Neural cell (in vitro differentiated cells): ENCODE measurements at regions not wholly inside any gene's neighbourhood (a gene's known extent, or its start where the extent isn't known, plus 50 kb on each side); places are given as distances from the start of the nearest gene placed in this dataset.

ENCODE experiments used
- H2AFZ ChIP-seq: fragments of 200-600, 300-800 bp; sonication (generic), shearing (Covaris generic); 2 replicates; pipeline ENCODE4 v1.6.0; 2014; ENCODE audit warnings: low read depth, mild to moderate bottlenecking, antibody characterized with exemption, low read length, moderate library complexity
- H3F3A ChIP-seq: fragments of 200-600 bp; shearing (Covaris generic); 2 replicates; pipeline ENCODE4 v1.6.1; 2016; ENCODE audit warnings: mild to moderate bottlenecking, moderate library complexity, mixed read lengths, antibody characterized with exemption, low read length; ENCODE audit not compliant: insufficient read depth, poor library complexity, severe bottlenecking
- H3K27ac ChIP-seq: fragments of 200-600, 300-800 bp; sonication (generic), shearing (Covaris generic); 2 replicates; pipeline ENCODE4 v1.5.1; 2014; ENCODE audit warnings: mild to moderate bottlenecking, low read length, moderate library complexity
- H3K27me3 ChIP-seq: fragments of 300-800, 200-600 bp; sonication (generic), shearing (Covaris generic); 2 replicates; pipeline ENCODE4 v1.6.0; 2014; ENCODE audit warnings: mild to moderate bottlenecking, low read depth, low read length, moderate library complexity; ENCODE audit not compliant: insufficient read depth
- H3K36me3 ChIP-seq: fragments of 300-800, 200-600 bp; sonication (generic), shearing (Covaris generic); 2 replicates; pipeline ENCODE4 v1.5.1; 2014; ENCODE audit warnings: mild to moderate bottlenecking, antibody characterized with exemption, low read length, moderate library complexity; ENCODE audit not compliant: insufficient read depth
- H3K4me2 ChIP-seq: fragments of 300-800, 200-600 bp; sonication (generic), shearing (Covaris generic); 2 replicates; pipeline ENCODE4 v1.6.0; 2014; ENCODE audit warnings: mild to moderate bottlenecking, low read length
- H3K4me3 ChIP-seq: fragments of 300-800, 200-600 bp; sonication (generic), shearing (Covaris generic); 2 replicates; pipeline ENCODE4 v1.5.1; 2014; ENCODE audit warnings: mild to moderate bottlenecking, low read length, moderate library complexity
- H3K79me2 ChIP-seq: fragments of 200-600 bp; shearing (Covaris generic); replicated peaks from 2 replicates; pipeline ENCODE4 v1.6.0; 2014; ENCODE audit warnings: mild to moderate bottlenecking, low read length, moderate library complexity; ENCODE audit not compliant: insufficient read depth
- H3K9ac ChIP-seq: fragments of 300-800, 200-600 bp; sonication (generic), shearing (Covaris generic); 2 replicates; pipeline ENCODE4 v1.6.1; 2016; ENCODE audit warnings: mild to moderate bottlenecking, low read length, mixed read lengths
- H3K9me2 ChIP-seq: fragments of 200-600 bp; shearing (Covaris generic); 2 replicates; pipeline ENCODE4 v1.6.1; 2016; ENCODE audit warnings: mild to moderate bottlenecking, low read length, mixed read lengths; ENCODE audit not compliant: insufficient read depth
- H3K9me3 ChIP-seq: fragments of 200-600, 300-800 bp; sonication (generic), shearing (Covaris generic); 2 replicates; pipeline ENCODE4 v1.6.1; 2016; ENCODE audit warnings: mild to moderate bottlenecking, mixed run types, low read length, moderate library complexity, mixed read lengths
- H4K20me1 ChIP-seq: fragments of 200-600 bp; shearing (Covaris generic); 2 replicates; pipeline ENCODE4 v1.6.1; 2016; ENCODE audit warnings: mild to moderate bottlenecking, mixed run types; ENCODE audit not compliant: insufficient read depth
- CTCF ChIP-seq: fragments of 450-650 bp; IDR thresholded peaks from 2 replicates; pipeline ENCODE4 v1.5.1; 2014; ENCODE audit warnings: antibody characterized with exemption, mild to moderate bottlenecking, moderate library complexity; ENCODE audit not compliant: poor library complexity, severe bottlenecking
- EP300 ChIP-seq: fragments of 450-650 bp; conservative IDR thresholded peaks from 2 replicates; pipeline ENCODE4 v1.6.1; 2014; ENCODE audit warnings: antibody characterized with exemption, mild to moderate bottlenecking, moderate library complexity; ENCODE audit not compliant: poor library complexity, severe bottlenecking
- EZH2 ChIP-seq: fragments of 200-600, 300-800 bp; shearing (Covaris generic), sonication (generic); IDR thresholded peaks from 2 replicates; pipeline ENCODE4 v1.6.1; 2014; ENCODE audit warnings: antibody characterized with exemption, low read length, borderline replicate concordance, mild to moderate bottlenecking; ENCODE audit not compliant: insufficient read depth, poor library complexity, severe bottlenecking
- MXI1 ChIP-seq: fragments of 450-650 bp; conservative IDR thresholded peaks from 2 replicates; pipeline ENCODE4 v1.6.1; 2014; ENCODE audit warnings: antibody characterized with exemption, mild to moderate bottlenecking; ENCODE audit not compliant: poor library complexity, severe bottlenecking
- POLR2AphosphoS5 ChIP-seq: IDR thresholded peaks from 2 replicates; pipeline ENCODE4 v1.6.1; 2012
- RAD21 ChIP-seq: fragments of 450-650 bp; conservative IDR thresholded peaks from 2 replicates; pipeline ENCODE4 v1.6.1; 2014; ENCODE audit warnings: antibody characterized with exemption, mild to moderate bottlenecking, moderate library complexity
- REST ChIP-seq: IDR thresholded peaks from 2 replicates; pipeline ENCODE4 v1.6.1; 2012; ENCODE audit warnings: borderline replicate concordance
- SMC3 ChIP-seq: fragments of 450-650 bp; conservative IDR thresholded peaks from 2 replicates; pipeline ENCODE4 v1.6.1; 2014; ENCODE audit warnings: antibody characterized with exemption, mild to moderate bottlenecking, moderate library complexity; ENCODE audit not compliant: poor library complexity
- TAF1 ChIP-seq: IDR thresholded peaks from 2 replicates; pipeline ENCODE4 v1.6.1; 2012; ENCODE audit warnings: low read depth

GRCh38 chr13:85303630-85304029, 495.6 kb downstream of the SLITRK6 start:
- H3K36me3 ChIP-seq: no peaks in the 10 kb centered on the region
- TF ChIP-seq EP300 (no peak), REST (no peak)

GRCh38 chr13:85298387-85298924, 500.8 kb downstream of the SLITRK6 start:
- no peaks in the 10 kb centered on the region for H3F3A ChIP-seq
- no peaks in the 10 kb centered on the region for H4K20me1 ChIP-seq
- no peak overlapping the region for H2AFZ ChIP-seq
- H3K4me2 ChIP-seq: no peak overlapping the region
- H3K9me3 ChIP-seq: no peaks in the 10 kb centered on the region
- H3K9ac ChIP-seq: no peak overlapping the region
- no peaks in the 10 kb centered on the region for H3K9me2 ChIP-seq
- no peak overlapping the region for H3K27ac ChIP-seq
- H3K79me2 ChIP-seq: no peaks in the 10 kb centered on the region
- no peak overlapping the region for H3K4me3 ChIP-seq
- H3K36me3 ChIP-seq: no peaks in the 10 kb centered on the region
- no peaks in the 10 kb centered on the region for H3K27me3 ChIP-seq
- no peak for TF ChIP-seq MXI1
- no peak for TF ChIP-seq EP300
- TF ChIP-seq CTCF: no peak
- no peak for TF ChIP-seq SMC3
- TF ChIP-seq REST: no peak
- no peak for TF ChIP-seq EZH2
- TF ChIP-seq POLR2AphosphoS5: no peak
- TF ChIP-seq RAD21: no peak
- no peak for TF ChIP-seq TAF1

More at GRCh38 chr13:85303630-85304029, 495.6 kb downstream of the SLITRK6 start:
- Histone ChIP-seq H3K9ac (no peak overlapping the region), H3K9me2 (no peaks in the 10 kb centered on the region), H3K9me3 (no peaks in the 10 kb centered on the region), H3K4me2 (no peak overlapping the region), H3K79me2 (no peaks in the 10 kb centered on the region), H3K4me3 (no peak overlapping the region), H3K27ac (no peak overlapping the region), H3K27me3 (no peaks in the 10 kb centered on the region), H3F3A (no peaks in the 10 kb centered on the region), H2AFZ (no peak overlapping the region), H4K20me1 (no peaks in the 10 kb centered on the region)
